DND-41 (cell line): ENCODE measurements at regions not wholly inside any gene's neighbourhood (a gene's known extent, or its start where the extent isn't known, plus 50 kb on each side); places are given as distances from the start of the nearest gene placed in this dataset.

Experiments
- EZH2 ChIP-seq: IDR thresholded peaks from 3 replicates; pipeline ENCODE4 v1.6.1; 2012; ENCODE audit warnings: borderline replicate concordance, low read depth, mild to moderate bottlenecking, moderate library complexity, low read length, inconsistent platforms; ENCODE audit not compliant: severe bottlenecking
- TF ChIP-seq, protein P1 (sequence below): IDR thresholded peaks from 2 replicates; pipeline ENCODE4 v1.5.1; 2012; ENCODE audit warnings: borderline replicate concordance, low read length, moderate library complexity, mild to moderate bottlenecking; ENCODE audit not compliant: poor library complexity, severe bottlenecking; ENCODE audit errors: extremely low read depth

DNA sequence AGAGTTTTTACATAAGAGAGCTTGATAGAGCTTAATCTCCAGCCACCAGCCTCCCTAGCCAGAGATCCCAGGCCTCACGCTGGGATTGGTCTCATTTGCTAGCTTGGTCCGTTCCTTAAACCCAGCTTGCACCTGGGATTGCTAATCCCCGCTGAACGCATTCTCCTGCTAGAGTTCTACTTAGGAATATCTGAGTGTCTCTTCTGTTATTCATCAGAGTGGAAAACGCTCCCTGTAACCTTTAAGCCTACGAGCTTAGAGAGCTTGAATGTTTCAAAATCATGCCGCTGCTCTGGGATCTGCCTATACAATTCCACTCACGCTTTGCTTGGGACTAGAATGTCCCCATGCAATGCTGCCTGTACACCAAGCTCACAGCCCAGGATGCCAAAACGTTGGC, 201.8 kb downstream of the NSG2 start:
- TF ChIP-seq, protein P1, sequence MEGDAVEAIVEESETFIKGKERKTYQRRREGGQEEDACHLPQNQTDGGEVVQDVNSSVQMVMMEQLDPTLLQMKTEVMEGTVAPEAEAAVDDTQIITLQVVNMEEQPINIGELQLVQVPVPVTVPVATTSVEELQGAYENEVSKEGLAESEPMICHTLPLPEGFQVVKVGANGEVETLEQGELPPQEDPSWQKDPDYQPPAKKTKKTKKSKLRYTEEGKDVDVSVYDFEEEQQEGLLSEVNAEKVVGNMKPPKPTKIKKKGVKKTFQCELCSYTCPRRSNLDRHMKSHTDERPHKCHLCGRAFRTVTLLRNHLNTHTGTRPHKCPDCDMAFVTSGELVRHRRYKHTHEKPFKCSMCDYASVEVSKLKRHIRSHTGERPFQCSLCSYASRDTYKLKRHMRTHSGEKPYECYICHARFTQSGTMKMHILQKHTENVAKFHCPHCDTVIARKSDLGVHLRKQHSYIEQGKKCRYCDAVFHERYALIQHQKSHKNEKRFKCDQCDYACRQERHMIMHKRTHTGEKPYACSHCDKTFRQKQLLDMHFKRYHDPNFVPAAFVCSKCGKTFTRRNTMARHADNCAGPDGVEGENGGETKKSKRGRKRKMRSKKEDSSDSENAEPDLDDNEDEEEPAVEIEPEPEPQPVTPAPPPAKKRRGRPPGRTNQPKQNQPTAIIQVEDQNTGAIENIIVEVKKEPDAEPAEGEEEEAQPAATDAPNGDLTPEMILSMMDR = no peak
- TF ChIP-seq EZH2 = no peak
